DND-41 (cell line): ENCODE measurements at regions not wholly inside any gene's neighbourhood (a gene's known extent, or its start where the extent isn't known, plus 50 kb on each side); places are given as distances from the start of the nearest gene placed in this dataset.

Source experiments
- ATAC-seq: fragments of 200-7000 bp; cut with Tn5 transposase; 3 replicates; pipeline ENCODE4 v1.9.1; 2021; ENCODE audit warnings: low read depth; ENCODE audit not compliant: insufficient read depth
- DNase-seq: peaks from one replicate; pipeline ENCODE4 v3.0.0-alpha.2; 2020
- H2AFZ ChIP-seq: 2 replicates; pipeline ENCODE4 v1.6.0; 2012; ENCODE audit warnings: low read depth, low read length
- H3K27ac ChIP-seq: 2 replicates; pipeline ENCODE4 v1.5.1; 2012; ENCODE audit warnings: low read length, inconsistent platforms
- H3K27me3 ChIP-seq: fragments of 200-600 bp; sonication (generic); 2 replicates; pipeline ENCODE4 v1.6.0; 2012; ENCODE audit warnings: low read length, mild to moderate bottlenecking, inconsistent platforms; ENCODE audit not compliant: insufficient read depth, poor library complexity
- H3K36me3 ChIP-seq: 2 replicates; pipeline ENCODE4 v1.5.1; 2012; ENCODE audit warnings: low read length, inconsistent platforms; ENCODE audit not compliant: insufficient read depth
- H3K4me1 ChIP-seq: 2 replicates; pipeline ENCODE4 v1.5.1; 2012; ENCODE audit warnings: mild to moderate bottlenecking, low read length; ENCODE audit not compliant: insufficient read depth
- H3K4me2 ChIP-seq: 2 replicates; pipeline ENCODE4 v1.6.0; 2012; ENCODE audit warnings: mild to moderate bottlenecking, moderate library complexity, low read length, inconsistent platforms; ENCODE audit not compliant: insufficient read depth
- H3K4me3 ChIP-seq, 2 experiments: fragments of 200-600 bp in 1 of 2; shearing (Covaris generic) in 1 of 2; 2 replicates each; pipeline ENCODE4 v1.5.1; 2012 to 2016; ENCODE audit warnings: inconsistent platforms in 2 of 2, low read length in 2 of 2, mild to moderate bottlenecking in 2 of 2, low read depth in 1 of 2, moderate library complexity in 1 of 2
- H3K79me2 ChIP-seq: 2 replicates; pipeline ENCODE4 v1.6.0; 2012; ENCODE audit warnings: low read length, inconsistent platforms; ENCODE audit not compliant: insufficient read depth
- H3K9ac ChIP-seq: 2 replicates; pipeline ENCODE4 v1.6.0; 2012; ENCODE audit warnings: low read depth, mild to moderate bottlenecking, inconsistent platforms, low read length, moderate library complexity
- H3K9me3 ChIP-seq: 2 replicates; pipeline ENCODE4 v1.5.1; 2012; ENCODE audit warnings: low read length, moderate library complexity, mild to moderate bottlenecking, inconsistent platforms; ENCODE audit not compliant: insufficient read depth, severe bottlenecking
- H4K20me1 ChIP-seq: 2 replicates; pipeline ENCODE4 v1.6.0; 2012; ENCODE audit warnings: low read length; ENCODE audit not compliant: insufficient read depth
- CTCF ChIP-seq: IDR thresholded peaks from 2 replicates; pipeline ENCODE4 v1.5.1; 2012; ENCODE audit warnings: borderline replicate concordance, low read length, moderate library complexity, mild to moderate bottlenecking; ENCODE audit not compliant: poor library complexity, severe bottlenecking; ENCODE audit errors: extremely low read depth
- EZH2 ChIP-seq: IDR thresholded peaks from 3 replicates; pipeline ENCODE4 v1.6.1; 2012; ENCODE audit warnings: borderline replicate concordance, low read depth, mild to moderate bottlenecking, moderate library complexity, low read length, inconsistent platforms; ENCODE audit not compliant: severe bottlenecking

GRCh38 chr15:62925875-62926274 lies 116.7 kb upstream of the TPM1 start:
- TF ChIP-seq CTCF (no peak), EZH2 (no peak)
- H3K4me2 ChIP-seq: no peak overlapping the region
- H3K27me3 ChIP-seq: peaks cover 6% of the 10 kb centered on the region
- no peak for DNase-seq
- no peaks in the 10 kb centered on the region for H3K9me3 ChIP-seq
- H3K79me2 ChIP-seq: no peaks in the 10 kb centered on the region
- H4K20me1 ChIP-seq: no peaks in the 10 kb centered on the region
- H3K4me3 ChIP-seq: no peak overlapping the region
- H2AFZ ChIP-seq: no peak overlapping the region
- no peak overlapping the region for H3K27ac ChIP-seq
- ATAC-seq: no peak
- no peaks in the 10 kb centered on the region for H3K4me1 ChIP-seq
- H3K9ac ChIP-seq: no peak overlapping the region
- H3K36me3 ChIP-seq: no peaks in the 10 kb centered on the region

GRCh38 chr15:62927196-62927595 lies 115.4 kb upstream of the TPM1 start:
- no peaks in the 10 kb centered on the region for H3K36me3 ChIP-seq
- DNase-seq: no peak
- ATAC-seq: no peak
- no peaks in the 10 kb centered on the region for H4K20me1 ChIP-seq
- H3K4me3 ChIP-seq: no peak overlapping the region
- no peak overlapping the region for H3K27ac ChIP-seq
- H3K9me3 ChIP-seq: no peaks in the 10 kb centered on the region
- H3K4me2 ChIP-seq: no peak overlapping the region
- H3K9ac ChIP-seq: no peak overlapping the region
- H3K27me3 ChIP-seq: peaks cover 6% of the 10 kb centered on the region
- no peaks in the 10 kb centered on the region for H3K79me2 ChIP-seq
- no peak overlapping the region for H2AFZ ChIP-seq
- no peaks in the 10 kb centered on the region for H3K4me1 ChIP-seq
- no peak for TF ChIP-seq EZH2
- TF ChIP-seq CTCF: no peak

- no peak for DNase-seq
- H4K20me1 ChIP-seq: no peaks in the 10 kb centered on the region
- no peak overlapping the region for H2AFZ ChIP-seq
- H3K9me3 ChIP-seq: no peaks in the 10 kb centered on the region
- no peak overlapping the region for H3K4me3 ChIP-seq
- no peak overlapping the region for H3K27ac ChIP-seq
- H3K4me1 ChIP-seq: no peaks in the 10 kb centered on the region
- no peak overlapping the region for H3K9ac ChIP-seq
- no peaks in the 10 kb centered on the region for H3K36me3 ChIP-seq
- H3K79me2 ChIP-seq: no peaks in the 10 kb centered on the region
- TF ChIP-seq CTCF (no peak), EZH2 (no peak)
- H3K4me2 ChIP-seq: no peak overlapping the region
- H3K27me3 ChIP-seq: peaks cover 1% of the 10 kb centered on the region
- no peak for ATAC-seq
These were observed 114.7 kb upstream of the TPM1 start for GRCh38 chr15:62927836-62928235.
